HL-60 (cell line): ENCODE measurements at regions not wholly inside any gene's neighbourhood (a gene's known extent, or its start where the extent isn't known, plus 50 kb on each side); places are given as distances from the start of the nearest gene placed in this dataset.

Source experiments
- CTCF ChIP-seq: IDR thresholded peaks from one replicate; pipeline ENCODE4 v1.5.1; 2011; ENCODE audit warnings: low read length, control low read depth, inconsistent platforms; ENCODE audit not compliant: insufficient read depth
- GABPA ChIP-seq: IDR thresholded peaks from 2 replicates; pipeline ENCODE4 v1.6.1; 2012; ENCODE audit warnings: low read depth
- POLR2AphosphoS5 ChIP-seq: IDR thresholded peaks from 2 replicates; pipeline ENCODE4 v1.6.1; 2012; ENCODE audit warnings: low read depth
- REST ChIP-seq: IDR thresholded peaks from 2 replicates; pipeline ENCODE4 v1.6.1; 2012; ENCODE audit warnings: low read depth; ENCODE audit not compliant: insufficient replicate concordance
- SPI1 ChIP-seq: IDR thresholded peaks from 2 replicates; pipeline ENCODE4 v1.6.1; 2012; ENCODE audit warnings: low read depth, mild to moderate bottlenecking, borderline replicate concordance

- no peak for TF ChIP-seq CTCF
- TF ChIP-seq REST, result no peak
- no peak for TF ChIP-seq POLR2AphosphoS5
- TF ChIP-seq GABPA, result no peak
- TF ChIP-seq SPI1, result no peak
Observed at GRCh38 chr10:117925369-117925768, 121.4 kb downstream of the RAB11FIP2 start.
